HG02938 (cell line): ENCODE measurements at regions not wholly inside any gene's neighbourhood (a gene's known extent, or its start where the extent isn't known, plus 50 kb on each side); places are given as distances from the start of the nearest gene placed in this dataset.
"Not testable (repeated sequence)": the region's sequence is repeated elsewhere in the genome, so short reads cannot be mapped to it uniquely, and the experiment has no call there.

Source experiments
- ATAC-seq: cut with Tn5 transposase; IDR thresholded peaks from one replicate; pipeline ENCODE4 v1.9.1; 2021; ENCODE audit warnings: mild to moderate bottlenecking, moderate library complexity; ENCODE audit not compliant: unreplicated experiment

DNA sequence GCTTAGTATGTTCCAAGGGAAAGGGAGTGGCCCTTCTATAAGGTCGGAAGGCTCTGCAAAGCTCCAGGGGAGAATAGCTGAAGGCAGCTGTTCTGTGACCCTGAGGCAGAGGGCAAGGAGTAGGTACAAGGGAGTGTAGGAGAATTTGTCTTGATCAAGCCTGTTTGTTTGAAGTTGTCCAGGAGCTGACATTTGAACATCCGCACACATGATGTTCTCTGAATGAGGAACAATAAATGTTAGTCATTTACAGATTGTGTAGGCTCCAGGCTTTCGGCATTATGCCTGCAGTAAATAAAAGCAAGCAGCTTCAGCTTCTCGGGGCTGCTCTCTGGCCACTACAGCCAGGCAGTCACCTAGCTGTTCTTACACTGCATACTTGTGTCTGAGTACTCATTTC is 52.7 kb downstream of the CTAGE6 start:
- ATAC-seq = not testable (repeated sequence)

DNA sequence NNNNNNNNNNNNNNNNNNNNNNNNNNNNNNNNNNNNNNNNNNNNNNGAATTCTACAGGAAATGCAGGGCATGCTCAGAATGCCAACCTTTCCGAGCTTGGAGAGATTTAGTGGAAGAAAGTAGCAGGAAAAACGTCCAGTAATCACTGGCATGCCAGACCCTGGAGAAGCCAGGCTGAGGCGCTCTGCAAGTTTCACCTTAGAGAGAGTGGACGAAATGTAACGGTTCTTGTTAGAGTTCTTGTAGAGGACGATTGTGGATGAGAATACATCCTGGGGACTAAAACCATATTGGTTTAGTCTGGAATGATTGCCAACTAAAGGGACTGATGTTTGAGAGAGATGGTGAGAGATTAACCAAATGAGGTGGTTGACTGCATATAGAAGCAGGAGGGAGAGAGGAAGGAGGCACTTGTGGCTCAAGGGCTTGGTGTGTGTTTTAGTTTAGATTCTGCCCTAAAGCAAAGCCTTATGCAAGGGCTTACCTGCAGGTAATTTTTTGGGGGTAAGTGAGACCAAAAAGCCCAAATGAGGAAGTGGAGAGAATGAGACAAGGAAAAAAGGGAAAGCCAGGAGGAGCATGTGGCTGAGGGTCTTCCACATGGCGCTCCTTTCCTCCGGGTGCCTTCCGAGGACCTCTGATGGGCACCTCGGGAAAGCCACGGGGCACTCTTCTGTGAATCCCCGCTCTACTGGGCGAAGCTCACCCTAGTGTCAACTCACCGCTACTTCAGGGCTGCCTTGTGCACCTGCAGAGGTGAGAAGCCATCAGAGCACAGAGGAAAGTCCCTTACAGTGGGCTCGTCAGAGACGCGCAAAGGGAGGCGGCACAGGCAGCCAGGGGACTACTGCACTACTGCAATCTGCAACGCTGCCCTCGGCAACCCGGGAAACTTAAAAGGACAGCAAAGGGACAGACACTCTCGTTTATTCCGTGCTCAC is 56.5 kb downstream of the CTAGE6 start:
- ATAC-seq = peak; percentile 99
